ENCODE measurements at regions not wholly inside any gene's neighbourhood (a gene's known extent, or its start where the extent isn't known, plus 50 kb on each side); places are given as distances from the start of the nearest gene placed in this dataset.

GRCh38 chr7:97466071-97466470 is 265.8 kb upstream of the TAC1 start:
- TF ChIP-seq CTCF (IDR thresholded peaks at IDR 0.05) (no peak), TP53 (CRISPR knock-in tag; IDR thresholded peaks at IDR 0.05) (no peak), MAX (CRISPR knock-in tag; IDR thresholded peaks at IDR 0.05) (no peak), ZMAT4 (CRISPR knock-in tag; IDR thresholded peaks at IDR 0.05) (no peak), NFYB (CRISPR knock-in tag; conservative IDR thresholded peaks at IDR 0.05; ENCODE audit: low read depth) (no peak)
- TF ChIP-seq, protein P1, sequence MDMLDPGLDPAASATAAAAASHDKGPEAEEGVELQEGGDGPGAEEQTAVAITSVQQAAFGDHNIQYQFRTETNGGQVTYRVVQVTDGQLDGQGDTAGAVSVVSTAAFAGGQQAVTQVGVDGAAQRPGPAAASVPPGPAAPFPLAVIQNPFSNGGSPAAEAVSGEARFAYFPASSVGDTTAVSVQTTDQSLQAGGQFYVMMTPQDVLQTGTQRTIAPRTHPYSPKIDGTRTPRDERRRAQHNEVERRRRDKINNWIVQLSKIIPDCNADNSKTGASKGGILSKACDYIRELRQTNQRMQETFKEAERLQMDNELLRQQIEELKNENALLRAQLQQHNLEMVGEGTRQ (CRISPR knock-in tag; IDR thresholded peaks at IDR 0.05) = no peak
- TF ChIP-seq, protein P2, sequence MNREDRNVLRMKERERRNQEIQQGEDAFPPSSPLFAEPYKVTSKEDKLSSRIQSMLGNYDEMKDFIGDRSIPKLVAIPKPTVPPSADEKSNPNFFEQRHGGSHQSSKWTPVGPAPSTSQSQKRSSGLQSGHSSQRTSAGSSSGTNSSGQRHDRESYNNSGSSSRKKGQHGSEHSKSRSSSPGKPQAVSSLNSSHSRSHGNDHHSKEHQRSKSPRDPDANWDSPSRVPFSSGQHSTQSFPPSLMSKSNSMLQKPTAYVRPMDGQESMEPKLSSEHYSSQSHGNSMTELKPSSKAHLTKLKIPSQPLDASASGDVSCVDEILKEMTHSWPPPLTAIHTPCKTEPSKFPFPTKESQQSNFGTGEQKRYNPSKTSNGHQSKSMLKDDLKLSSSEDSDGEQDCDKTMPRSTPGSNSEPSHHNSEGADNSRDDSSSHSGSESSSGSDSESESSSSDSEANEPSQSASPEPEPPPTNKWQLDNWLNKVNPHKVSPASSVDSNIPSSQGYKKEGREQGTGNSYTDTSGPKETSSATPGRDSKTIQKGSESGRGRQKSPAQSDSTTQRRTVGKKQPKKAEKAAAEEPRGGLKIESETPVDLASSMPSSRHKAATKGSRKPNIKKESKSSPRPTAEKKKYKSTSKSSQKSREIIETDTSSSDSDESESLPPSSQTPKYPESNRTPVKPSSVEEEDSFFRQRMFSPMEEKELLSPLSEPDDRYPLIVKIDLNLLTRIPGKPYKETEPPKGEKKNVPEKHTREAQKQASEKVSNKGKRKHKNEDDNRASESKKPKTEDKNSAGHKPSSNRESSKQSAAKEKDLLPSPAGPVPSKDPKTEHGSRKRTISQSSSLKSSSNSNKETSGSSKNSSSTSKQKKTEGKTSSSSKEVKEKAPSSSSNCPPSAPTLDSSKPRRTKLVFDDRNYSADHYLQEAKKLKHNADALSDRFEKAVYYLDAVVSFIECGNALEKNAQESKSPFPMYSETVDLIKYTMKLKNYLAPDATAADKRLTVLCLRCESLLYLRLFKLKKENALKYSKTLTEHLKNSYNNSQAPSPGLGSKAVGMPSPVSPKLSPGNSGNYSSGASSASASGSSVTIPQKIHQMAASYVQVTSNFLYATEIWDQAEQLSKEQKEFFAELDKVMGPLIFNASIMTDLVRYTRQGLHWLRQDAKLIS (CRISPR knock-in tag; IDR thresholded peaks at IDR 0.05; ENCODE audit: borderline replicate concordance) = no peak

Measured in WTC11 (cell line).